Panc1 (cell line): ENCODE measurements at regions not wholly inside any gene's neighbourhood (a gene's known extent, or its start where the extent isn't known, plus 50 kb on each side); places are given as distances from the start of the nearest gene placed in this dataset.

ENCODE experiments used
- ATAC-seq: fragments of 200-7000 bp; cut with Tn5 transposase; 2 replicates; pipeline ENCODE4 v1.9.1; 2020; ENCODE audit warnings: mild to moderate bottlenecking, moderate library complexity
- BruUV-seq: library from RNA; stranded (reverse); fragments of 400-500 nt; replicated peaks from 2 replicates; lab custom pipeline; 2021; lab: Mats Ljungman, UMichigan
- CTCF ChIA-PET: fragments of 300-600 bp; sonication (Branson Sonifier 250); formaldehyde crosslinking; loops from one replicate; lab custom pipeline; 2022; ENCODE audit warnings: antibody characterized with exemption; lab: Charles Lee
- POLR2A ChIA-PET: fragments of 300-600 bp; sonication (Branson Sonifier 250); formaldehyde crosslinking; loops from one replicate; lab custom pipeline; 2022; ENCODE audit warnings: antibody characterized with exemption; lab: Charles Lee
- DNase-seq: peaks from one replicate; pipeline ENCODE4 v3.0.0-alpha.2; 2010; ENCODE audit warnings: low read depth, low spot score
- H3K27ac ChIP-seq: 2 replicates; pipeline ENCODE4 v1.5.1; 2011; ENCODE audit warnings: mild to moderate bottlenecking, low read length, inconsistent platforms
- H3K27me3 ChIP-seq: fragments of 200-500 bp; sonication (Bioruptor generic); 2 replicates; pipeline ENCODE4 v1.6.0; 2014; ENCODE audit warnings: low read length, inconsistent platforms; ENCODE audit not compliant: control insufficient read depth, insufficient read depth
- H3K36me3 ChIP-seq: fragments of 200-500 bp; sonication (Bioruptor generic); 2 replicates; pipeline ENCODE4 v1.5.1; 2014; ENCODE audit warnings: inconsistent platforms, mild to moderate bottlenecking, low read length, moderate library complexity; ENCODE audit not compliant: control insufficient read depth, insufficient read depth
- H3K4me1 ChIP-seq: 2 replicates; pipeline ENCODE4 v1.5.1; 2011; ENCODE audit warnings: inconsistent platforms, mild to moderate bottlenecking, low read length, moderate library complexity; ENCODE audit not compliant: control insufficient read depth, insufficient read depth
- H3K4me3 ChIP-seq, 2 experiments: 2 replicates each; pipeline ENCODE4 v1.5.1; 2011 to 2012; ENCODE audit warnings: low read depth in 2 of 2, low read length in 2 of 2, mild to moderate bottlenecking in 2 of 2, inconsistent platforms in 1 of 2, moderate library complexity in 1 of 2
- H3K9me3 ChIP-seq: fragments of 200-500 bp; sonication (Bioruptor generic); 2 replicates; pipeline ENCODE4 v1.5.1; 2014; ENCODE audit warnings: low read depth, mild to moderate bottlenecking, inconsistent platforms, low read length, moderate library complexity; ENCODE audit not compliant: control insufficient read depth, insufficient read depth
- POLR2AphosphoS5 ChIP-seq: IDR thresholded peaks from 2 replicates; pipeline ENCODE4 v1.6.1; 2012; ENCODE audit warnings: mild to moderate bottlenecking, low read depth, low read length, moderate library complexity
- SIN3A ChIP-seq: IDR thresholded peaks from 2 replicates; pipeline ENCODE4 v1.6.1; 2012; ENCODE audit warnings: low read depth, mild to moderate bottlenecking, low read length, moderate library complexity, borderline replicate concordance; ENCODE audit not compliant: insufficient read depth
- TCF7L2 ChIP-seq: IDR thresholded peaks from 2 replicates; pipeline ENCODE4 v1.6.1; 2011; ENCODE audit warnings: mild to moderate bottlenecking, low read depth, low read length, inconsistent platforms
- in situ Hi-C: cut with HindIII; loops from 2 replicates; pipeline ENCODE4 v1.10.0; 2016; ENCODE audit warnings: low sequenced_read_pairs, low pct_unique_long_range_greater_than_20kb
- intact Hi-C: fragments of 100-400 bp; cut with micrococcal nuclease; formaldehyde crosslinking; loops from one replicate; pipeline ENCODE4 v1.10.0; 2022; ENCODE audit not compliant: unreplicated experiment
- TF ChIP-seq, protein P1 (sequence below): fragments of 450-650 bp; IDR thresholded peaks from 2 replicates; pipeline ENCODE4 v1.5.1; 2017; ENCODE audit warnings: mild to moderate bottlenecking
- TF ChIP-seq, protein P2 (sequence below), 2 experiments: IDR thresholded peaks; 2 replicates each; pipeline ENCODE4 v1.6.1; 2011 to 2012; ENCODE audit warnings: low read depth in 2 of 2, control low read depth in 1 of 2, low read length in 1 of 2, mild to moderate bottlenecking in 1 of 2, moderate library complexity in 1 of 2; ENCODE audit not compliant: insufficient read depth in 1 of 2

DNA sequence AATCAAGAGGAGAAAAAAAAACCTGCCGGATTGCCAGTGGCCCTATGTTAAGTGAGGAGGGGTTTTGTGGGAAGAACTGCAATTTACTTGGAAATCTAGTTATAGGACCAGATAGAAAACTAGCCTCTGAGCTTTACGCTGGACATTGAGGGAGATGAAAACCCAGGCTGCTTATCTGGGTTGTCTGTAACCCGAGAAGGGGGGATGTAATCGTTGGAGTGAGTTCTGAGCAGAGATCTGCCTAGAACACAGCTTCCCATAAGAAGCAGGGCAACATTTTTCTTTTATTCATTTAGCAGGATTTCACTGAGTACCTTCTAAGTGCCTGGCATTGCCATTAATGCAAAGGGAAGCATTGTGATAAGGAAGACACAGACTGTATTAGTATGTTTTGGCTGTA lies 70.6 kb downstream of the KATNIP start:
- POLR2A ChIA-PET, result no interaction called here
- TF ChIP-seq TCF7L2 (no peak), SIN3A (no peak), POLR2AphosphoS5 (no peak)
- TF ChIP-seq, protein P1, sequence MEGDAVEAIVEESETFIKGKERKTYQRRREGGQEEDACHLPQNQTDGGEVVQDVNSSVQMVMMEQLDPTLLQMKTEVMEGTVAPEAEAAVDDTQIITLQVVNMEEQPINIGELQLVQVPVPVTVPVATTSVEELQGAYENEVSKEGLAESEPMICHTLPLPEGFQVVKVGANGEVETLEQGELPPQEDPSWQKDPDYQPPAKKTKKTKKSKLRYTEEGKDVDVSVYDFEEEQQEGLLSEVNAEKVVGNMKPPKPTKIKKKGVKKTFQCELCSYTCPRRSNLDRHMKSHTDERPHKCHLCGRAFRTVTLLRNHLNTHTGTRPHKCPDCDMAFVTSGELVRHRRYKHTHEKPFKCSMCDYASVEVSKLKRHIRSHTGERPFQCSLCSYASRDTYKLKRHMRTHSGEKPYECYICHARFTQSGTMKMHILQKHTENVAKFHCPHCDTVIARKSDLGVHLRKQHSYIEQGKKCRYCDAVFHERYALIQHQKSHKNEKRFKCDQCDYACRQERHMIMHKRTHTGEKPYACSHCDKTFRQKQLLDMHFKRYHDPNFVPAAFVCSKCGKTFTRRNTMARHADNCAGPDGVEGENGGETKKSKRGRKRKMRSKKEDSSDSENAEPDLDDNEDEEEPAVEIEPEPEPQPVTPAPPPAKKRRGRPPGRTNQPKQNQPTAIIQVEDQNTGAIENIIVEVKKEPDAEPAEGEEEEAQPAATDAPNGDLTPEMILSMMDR, result no peak
- TF ChIP-seq, protein P2, sequence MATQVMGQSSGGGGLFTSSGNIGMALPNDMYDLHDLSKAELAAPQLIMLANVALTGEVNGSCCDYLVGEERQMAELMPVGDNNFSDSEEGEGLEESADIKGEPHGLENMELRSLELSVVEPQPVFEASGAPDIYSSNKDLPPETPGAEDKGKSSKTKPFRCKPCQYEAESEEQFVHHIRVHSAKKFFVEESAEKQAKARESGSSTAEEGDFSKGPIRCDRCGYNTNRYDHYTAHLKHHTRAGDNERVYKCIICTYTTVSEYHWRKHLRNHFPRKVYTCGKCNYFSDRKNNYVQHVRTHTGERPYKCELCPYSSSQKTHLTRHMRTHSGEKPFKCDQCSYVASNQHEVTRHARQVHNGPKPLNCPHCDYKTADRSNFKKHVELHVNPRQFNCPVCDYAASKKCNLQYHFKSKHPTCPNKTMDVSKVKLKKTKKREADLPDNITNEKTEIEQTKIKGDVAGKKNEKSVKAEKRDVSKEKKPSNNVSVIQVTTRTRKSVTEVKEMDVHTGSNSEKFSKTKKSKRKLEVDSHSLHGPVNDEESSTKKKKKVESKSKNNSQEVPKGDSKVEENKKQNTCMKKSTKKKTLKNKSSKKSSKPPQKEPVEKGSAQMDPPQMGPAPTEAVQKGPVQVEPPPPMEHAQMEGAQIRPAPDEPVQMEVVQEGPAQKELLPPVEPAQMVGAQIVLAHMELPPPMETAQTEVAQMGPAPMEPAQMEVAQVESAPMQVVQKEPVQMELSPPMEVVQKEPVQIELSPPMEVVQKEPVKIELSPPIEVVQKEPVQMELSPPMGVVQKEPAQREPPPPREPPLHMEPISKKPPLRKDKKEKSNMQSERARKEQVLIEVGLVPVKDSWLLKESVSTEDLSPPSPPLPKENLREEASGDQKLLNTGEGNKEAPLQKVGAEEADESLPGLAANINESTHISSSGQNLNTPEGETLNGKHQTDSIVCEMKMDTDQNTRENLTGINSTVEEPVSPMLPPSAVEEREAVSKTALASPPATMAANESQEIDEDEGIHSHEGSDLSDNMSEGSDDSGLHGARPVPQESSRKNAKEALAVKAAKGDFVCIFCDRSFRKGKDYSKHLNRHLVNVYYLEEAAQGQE (IDR thresholded peaks at IDR 0.05; ENCODE audit: insufficient read depth in 1 of 2, low read depth in 2 of 2, low read length in 1 of 2), result no peak
- Histone ChIP-seq H3K36me3 (0 out of 2 replicates have a peak, but pooled peaks cover 2% of the 10 kb centered on the region), H3K4me3 (no peak overlapping the region), H3K27me3 (no peaks in the 10 kb centered on the region), H3K9me3 (no peaks in the 10 kb centered on the region), H3K4me1 (no peaks in the 10 kb centered on the region), H3K27ac (no peak overlapping the region)
- no TSS peak for BruUV-seq
- DNase-seq, result no peak
- in situ Hi-C loops (no loop called here), intact Hi-C loops (no loop called here)
- ATAC-seq, result no peak
- CTCF ChIA-PET, result no interaction called here

DNA sequence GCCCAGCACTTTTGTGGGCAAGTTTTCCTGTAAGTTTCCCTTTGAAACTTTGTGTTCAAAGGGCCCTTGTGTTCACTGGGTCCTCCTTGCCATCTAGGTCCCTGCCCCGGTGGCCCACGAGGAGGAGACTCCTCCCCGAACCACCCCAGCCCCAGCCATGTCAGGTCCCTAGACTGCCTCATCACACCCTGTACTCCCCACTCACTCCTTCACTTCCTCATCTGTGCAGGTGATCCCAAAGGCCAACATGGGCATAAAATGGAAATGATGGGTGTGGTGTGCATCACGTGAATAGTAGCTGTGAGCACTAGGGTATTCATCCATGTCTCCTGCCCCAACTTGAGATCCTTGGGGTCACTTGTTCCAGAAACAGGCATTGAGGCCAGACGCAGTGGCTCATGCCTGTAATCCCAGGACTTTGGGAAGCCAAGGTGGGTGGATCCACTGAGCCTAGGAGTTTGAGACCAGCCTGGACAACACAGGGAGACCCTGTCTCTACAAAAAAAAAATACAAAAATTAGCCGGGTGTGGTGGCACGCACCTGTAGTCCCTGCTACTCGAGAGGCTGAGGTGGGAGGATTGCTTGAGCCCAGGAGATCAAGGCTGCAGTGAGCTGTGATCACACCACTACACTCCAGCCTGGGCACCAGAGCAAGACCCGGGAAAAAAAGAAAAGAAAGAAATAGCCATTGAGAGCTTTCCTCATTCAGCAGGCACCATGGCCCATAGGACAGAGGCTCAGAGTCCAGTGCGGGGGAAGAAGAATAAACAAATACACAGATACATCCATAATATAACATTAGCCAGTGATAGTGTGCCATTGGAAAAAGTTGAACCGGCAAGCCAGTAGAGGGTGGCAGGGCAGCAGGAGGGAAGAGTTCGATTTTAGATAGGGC lies 74.5 kb downstream of the KATNIP start:
- Histone ChIP-seq H3K4me3 (no peak overlapping the region), H3K27me3 (no peaks in the 10 kb centered on the region), H3K4me1 (no peaks in the 10 kb centered on the region), H3K27ac (no peak overlapping the region), H3K36me3 (no peaks in the 10 kb centered on the region), H3K9me3 (no peaks in the 10 kb centered on the region)
- no TSS peak for BruUV-seq
- no peak for ATAC-seq
- ChIA-PET CTCF (no interaction called here), POLR2A (no interaction called here)
- intact Hi-C loops, result no loop called here
- no peak for DNase-seq
- in situ Hi-C loops, result no loop called here
- TF ChIP-seq POLR2AphosphoS5, result no peak
